ENCODE measurements at regions not wholly inside any gene's neighbourhood (a gene's known extent, or its start where the extent isn't known, plus 50 kb on each side); places are given as distances from the start of the nearest gene placed in this dataset.

DNA sequence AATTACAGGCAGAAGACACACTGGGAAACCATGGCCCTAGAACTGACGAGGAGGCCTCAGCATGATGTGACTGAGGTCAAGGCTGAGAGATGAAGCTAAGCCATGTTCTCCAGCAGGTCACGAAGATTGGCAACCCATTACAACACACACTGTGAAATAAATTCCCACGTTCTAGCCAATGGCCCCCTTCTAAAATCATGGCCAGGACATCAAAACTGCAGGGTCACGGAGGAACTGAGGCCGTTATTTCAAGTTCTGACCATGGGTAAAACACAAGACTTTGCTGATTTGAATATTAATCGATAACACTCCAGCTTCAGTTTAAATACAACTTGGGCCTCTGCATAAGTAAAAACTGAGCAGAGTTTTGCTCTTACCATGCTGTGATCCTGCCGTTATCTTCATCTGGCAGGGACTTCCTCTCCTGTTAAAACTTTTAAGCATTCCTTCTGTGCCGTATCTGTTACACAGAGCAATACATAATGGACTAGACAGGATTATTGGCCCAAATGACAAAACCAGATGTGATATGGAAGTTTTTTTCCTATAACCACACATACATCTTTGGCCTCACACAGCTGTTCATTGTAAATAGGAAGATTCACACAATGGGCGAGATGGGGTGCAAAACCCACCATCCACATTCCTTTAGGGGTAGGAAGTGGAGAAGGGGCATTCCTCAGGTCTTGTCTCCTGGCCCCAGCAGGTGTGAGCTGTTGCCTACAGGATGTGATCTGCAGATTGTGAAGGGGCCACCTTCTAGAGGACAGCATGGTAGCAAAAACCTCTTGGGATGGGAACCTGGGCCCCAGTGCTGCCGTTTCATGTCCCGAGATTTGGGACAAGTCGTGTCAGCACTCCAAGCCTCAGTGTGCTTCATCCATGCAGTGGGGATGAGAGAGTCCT is 207.4 kb downstream of the OPA1 start (continued):
- TF ChIP-seq PHF8 (conservative IDR thresholded peaks at IDR 0.05; ENCODE audit: low read depth, low read length) = no peak

Measured in H1 (cell line).